Hepatocyte (in vitro differentiated cells): ENCODE measurements at regions not wholly inside any gene's neighbourhood (a gene's known extent, or its start where the extent isn't known, plus 50 kb on each side); places are given as distances from the start of the nearest gene placed in this dataset.
"Not testable (repeated sequence)": the region's sequence is repeated elsewhere in the genome, so short reads cannot be mapped to it uniquely, and the experiment has no call there.

Source experiments
- EZH2 ChIP-seq: fragments of 200-600 bp; sonication (generic); IDR thresholded peaks from 2 replicates; pipeline ENCODE4 v1.6.1; 2016; ENCODE audit warnings: antibody characterized with exemption, mild to moderate bottlenecking, borderline replicate concordance
- TF ChIP-seq, protein P1 (sequence below): fragments of 200-600 bp; sonication (generic); IDR thresholded peaks from 2 replicates; pipeline ENCODE4 v1.5.1; 2016; ENCODE audit warnings: antibody characterized with exemption, mild to moderate bottlenecking; ENCODE audit not compliant: poor library complexity

DNA sequence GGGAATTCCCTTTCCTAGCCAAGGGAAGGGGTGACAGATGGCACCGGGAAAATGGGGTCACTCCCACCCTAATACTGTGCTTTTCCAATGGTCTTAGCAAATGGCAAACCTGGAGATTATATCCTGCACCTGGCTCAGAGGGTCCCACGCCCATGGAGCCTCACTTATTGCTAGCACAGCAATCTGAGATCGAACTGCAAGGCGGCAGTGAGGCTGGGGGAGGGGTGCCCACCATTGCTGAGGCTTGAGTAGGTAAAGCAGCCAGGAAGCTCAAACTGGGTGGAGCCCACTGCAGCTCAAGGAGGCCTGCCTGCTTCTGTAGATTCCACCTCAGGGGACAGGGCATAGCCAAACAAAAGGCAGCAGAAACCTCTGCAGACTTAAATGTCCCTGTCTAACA, 438.9 kb downstream of the TMEM182 start:
- TF ChIP-seq, protein P1, sequence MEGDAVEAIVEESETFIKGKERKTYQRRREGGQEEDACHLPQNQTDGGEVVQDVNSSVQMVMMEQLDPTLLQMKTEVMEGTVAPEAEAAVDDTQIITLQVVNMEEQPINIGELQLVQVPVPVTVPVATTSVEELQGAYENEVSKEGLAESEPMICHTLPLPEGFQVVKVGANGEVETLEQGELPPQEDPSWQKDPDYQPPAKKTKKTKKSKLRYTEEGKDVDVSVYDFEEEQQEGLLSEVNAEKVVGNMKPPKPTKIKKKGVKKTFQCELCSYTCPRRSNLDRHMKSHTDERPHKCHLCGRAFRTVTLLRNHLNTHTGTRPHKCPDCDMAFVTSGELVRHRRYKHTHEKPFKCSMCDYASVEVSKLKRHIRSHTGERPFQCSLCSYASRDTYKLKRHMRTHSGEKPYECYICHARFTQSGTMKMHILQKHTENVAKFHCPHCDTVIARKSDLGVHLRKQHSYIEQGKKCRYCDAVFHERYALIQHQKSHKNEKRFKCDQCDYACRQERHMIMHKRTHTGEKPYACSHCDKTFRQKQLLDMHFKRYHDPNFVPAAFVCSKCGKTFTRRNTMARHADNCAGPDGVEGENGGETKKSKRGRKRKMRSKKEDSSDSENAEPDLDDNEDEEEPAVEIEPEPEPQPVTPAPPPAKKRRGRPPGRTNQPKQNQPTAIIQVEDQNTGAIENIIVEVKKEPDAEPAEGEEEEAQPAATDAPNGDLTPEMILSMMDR = not testable (repeated sequence)
- not testable (repeated sequence) for TF ChIP-seq EZH2
